Epithelial cell of esophagus (primary cell): ENCODE measurements at regions not wholly inside any gene's neighbourhood (a gene's known extent, or its start where the extent isn't known, plus 50 kb on each side); places are given as distances from the start of the nearest gene placed in this dataset.

Source experiments
- DNase-seq: peaks from one replicate; pipeline ENCODE4 v3.0.0; 2010; ENCODE audit warnings: low read depth
- H3K4me3 ChIP-seq: 2 replicates; pipeline ENCODE4 v1.5.1; 2011; ENCODE audit warnings: mild to moderate bottlenecking, low read length, control low read depth
- TF ChIP-seq, protein P1 (sequence below): IDR thresholded peaks from 2 replicates; pipeline ENCODE4 v1.5.1; 2011; ENCODE audit warnings: low read depth, mild to moderate bottlenecking, low read length, control low read depth, inconsistent platforms; ENCODE audit not compliant: insufficient read depth; ENCODE audit errors: missing control alignments

DNA sequence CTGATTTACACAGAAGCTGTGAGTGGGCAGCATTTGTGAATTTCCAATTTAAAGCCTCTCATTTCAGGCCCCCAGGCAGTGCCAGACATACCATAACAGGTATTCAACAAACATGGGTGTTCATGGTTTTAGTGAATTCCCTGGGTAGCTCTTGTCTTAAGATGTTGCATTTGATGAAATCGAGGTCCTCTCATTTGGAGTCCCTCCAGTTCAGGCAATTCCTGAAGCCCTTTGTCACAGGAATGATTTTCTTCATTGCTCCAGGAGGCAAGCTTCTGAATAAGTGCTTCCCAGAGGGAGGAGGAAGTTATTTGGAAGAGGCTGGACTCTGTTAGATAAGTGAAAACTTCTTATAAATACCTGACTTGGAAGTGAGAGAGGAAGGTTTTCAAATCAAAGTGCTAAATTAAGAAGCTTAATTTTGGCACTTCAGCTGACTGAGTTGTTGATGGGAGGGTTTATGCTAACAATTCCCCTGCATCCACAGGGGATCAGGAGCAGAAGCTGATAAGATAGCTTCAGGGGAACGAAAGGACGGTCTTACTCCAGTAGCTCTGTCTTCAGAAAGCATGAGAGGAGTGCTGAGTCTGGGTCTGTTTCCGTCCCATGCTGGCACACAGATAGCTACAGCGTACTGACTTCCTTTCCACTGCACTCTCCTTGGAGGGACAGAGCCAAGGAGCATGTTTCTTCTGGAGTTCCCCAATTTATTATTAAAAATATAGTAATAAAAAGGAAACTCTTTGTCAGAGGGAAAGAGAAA lies 543.1 kb downstream of the GBA3 start:
- no peak for DNase-seq
- no peak overlapping the region for H3K4me3 ChIP-seq
- TF ChIP-seq, protein P1, sequence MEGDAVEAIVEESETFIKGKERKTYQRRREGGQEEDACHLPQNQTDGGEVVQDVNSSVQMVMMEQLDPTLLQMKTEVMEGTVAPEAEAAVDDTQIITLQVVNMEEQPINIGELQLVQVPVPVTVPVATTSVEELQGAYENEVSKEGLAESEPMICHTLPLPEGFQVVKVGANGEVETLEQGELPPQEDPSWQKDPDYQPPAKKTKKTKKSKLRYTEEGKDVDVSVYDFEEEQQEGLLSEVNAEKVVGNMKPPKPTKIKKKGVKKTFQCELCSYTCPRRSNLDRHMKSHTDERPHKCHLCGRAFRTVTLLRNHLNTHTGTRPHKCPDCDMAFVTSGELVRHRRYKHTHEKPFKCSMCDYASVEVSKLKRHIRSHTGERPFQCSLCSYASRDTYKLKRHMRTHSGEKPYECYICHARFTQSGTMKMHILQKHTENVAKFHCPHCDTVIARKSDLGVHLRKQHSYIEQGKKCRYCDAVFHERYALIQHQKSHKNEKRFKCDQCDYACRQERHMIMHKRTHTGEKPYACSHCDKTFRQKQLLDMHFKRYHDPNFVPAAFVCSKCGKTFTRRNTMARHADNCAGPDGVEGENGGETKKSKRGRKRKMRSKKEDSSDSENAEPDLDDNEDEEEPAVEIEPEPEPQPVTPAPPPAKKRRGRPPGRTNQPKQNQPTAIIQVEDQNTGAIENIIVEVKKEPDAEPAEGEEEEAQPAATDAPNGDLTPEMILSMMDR: no peak

DNA sequence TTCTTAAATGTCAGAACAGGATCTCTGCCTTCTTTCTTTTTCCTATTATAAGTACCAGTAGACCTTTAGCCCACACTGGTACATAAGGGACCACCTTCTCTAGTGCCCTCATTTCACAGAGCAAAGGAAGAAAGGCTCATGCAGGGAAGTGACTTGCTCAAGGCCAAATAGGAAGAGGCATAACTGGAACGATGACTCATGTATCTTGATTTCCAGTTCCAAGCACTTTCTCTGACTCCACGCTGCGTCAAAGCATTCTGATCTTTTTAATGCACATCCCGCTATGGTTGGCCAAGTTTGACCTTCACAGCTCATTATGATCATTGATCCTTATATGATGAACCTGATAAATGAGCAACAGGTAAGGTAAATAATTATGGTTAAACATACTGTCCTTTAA lies 542.0 kb downstream of the GBA3 start:
- H3K4me3 ChIP-seq: no peak overlapping the region
- TF ChIP-seq, protein P1: no peak
- peak; percentile 33 for DNase-seq

DNA sequence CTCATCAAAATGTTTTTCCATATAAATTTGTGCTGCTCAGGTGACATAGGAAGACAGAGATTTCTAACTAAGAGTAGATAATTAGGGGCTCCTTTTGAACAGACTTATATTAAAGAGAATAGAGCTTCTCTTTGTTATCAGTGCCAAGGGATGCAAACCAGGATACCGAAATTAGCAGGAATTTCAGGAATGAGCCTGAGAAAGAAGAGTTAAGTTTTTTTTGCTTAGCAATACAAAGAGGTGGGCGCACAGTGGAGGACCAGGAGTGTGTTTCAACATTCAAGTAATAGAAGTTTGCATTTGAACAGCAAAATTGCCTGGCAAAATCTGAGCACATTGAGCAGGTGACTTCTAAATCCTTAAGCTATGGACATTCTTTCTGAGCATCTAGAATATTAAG lies 541.3 kb downstream of the GBA3 start:
- H3K4me3 ChIP-seq: no peak overlapping the region
- TF ChIP-seq, protein P1: no peak
- DNase-seq: no peak

DNA sequence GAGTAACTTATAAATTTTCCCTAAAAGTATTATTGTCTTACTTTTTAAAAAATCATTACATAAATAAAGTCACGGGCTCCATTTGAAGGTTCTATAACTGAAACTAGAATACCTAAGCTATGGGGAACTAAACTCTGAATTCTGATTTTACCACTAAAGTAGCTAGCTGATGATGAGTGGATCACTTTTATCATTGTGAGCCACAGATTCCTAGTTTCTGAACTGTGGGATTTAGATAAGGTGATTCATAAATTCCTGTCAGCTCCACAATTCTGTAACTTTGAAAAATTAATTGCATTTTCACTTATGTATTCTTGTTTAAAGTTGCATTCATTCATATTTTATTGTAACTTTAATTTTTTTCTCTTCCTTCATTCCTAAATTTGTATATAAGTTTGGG lies 540.9 kb downstream of the GBA3 start:
- no peak overlapping the region for H3K4me3 ChIP-seq
- TF ChIP-seq, protein P1: no peak
- no peak for DNase-seq

DNA sequence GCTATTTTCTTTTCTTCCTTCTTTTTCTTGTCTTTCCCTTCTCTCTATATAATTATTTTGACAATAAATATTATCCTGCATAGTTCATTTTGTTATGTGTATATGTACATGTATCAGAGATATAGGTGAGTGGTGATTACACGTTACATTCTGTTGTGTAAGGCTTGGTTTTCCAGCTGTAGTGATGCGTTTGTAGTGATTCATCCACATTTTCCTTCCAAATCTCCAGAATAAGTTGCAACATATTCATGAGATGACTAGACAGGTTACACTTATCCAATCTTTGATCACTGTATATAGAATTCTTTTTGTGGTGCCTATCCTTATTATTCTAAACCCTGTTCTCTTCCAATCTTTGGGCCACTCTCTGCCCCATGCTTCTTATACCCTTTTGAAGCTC lies 540.2 kb downstream of the GBA3 start:
- no peak overlapping the region for H3K4me3 ChIP-seq
- TF ChIP-seq, protein P1: no peak
- peak; percentile 74 for DNase-seq

DNA sequence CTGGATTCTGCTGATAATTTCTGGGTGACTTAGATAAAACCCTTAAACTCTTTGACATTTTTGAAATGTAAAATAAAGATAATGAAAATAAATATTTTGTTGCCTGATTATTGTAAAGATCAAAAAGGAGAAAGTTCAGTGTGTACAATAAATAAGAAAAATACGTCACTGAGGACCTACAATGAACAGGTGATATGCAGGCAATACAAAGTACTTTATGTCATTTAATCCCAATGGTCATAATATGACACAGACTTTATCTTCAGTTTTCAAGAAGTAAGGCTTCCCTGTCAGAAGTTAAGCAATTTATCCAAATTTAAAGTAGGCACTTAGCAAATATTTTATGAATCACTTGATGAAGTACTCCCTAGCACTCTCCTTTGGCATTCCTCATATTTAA lies 532.8 kb downstream of the GBA3 start:
- TF ChIP-seq, protein P1: no peak
- DNase-seq: no peak
- H3K4me3 ChIP-seq: no peak overlapping the region

DNA sequence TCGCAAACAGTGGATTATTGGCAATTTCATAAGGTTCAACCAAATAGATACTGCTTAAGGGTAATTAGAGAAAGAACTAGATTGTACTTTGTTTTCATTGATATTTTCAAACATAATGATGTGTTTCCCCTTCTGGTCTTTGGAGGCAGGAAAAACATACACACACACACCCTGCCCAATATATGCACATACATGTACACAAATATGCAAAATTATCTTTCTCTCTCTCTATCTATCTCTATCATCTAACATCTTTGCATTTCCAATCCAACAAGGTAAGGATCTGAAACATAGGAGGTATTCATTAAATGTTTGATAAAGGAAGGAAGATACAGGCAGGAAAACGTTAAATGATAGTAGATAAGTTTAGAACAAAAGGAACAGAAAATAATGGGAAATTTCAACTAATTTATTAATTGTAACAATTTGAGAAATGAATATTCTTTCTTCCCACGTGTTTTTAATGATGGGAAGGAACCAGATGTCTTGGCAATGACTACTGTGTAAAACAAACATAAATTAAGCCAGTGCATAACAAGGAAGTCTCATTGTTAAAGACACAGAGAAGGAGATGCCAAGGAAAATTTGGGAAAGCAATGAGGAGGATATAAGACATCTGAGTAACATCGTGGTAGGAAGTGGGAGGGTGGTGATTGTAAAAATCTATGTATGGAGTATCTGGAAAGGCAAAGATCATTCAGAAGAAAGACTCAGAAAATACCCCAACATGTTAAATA lies 532.1 kb downstream of the GBA3 start:
- TF ChIP-seq, protein P1: no peak
- no peak overlapping the region for H3K4me3 ChIP-seq
- no peak for DNase-seq
